ENCODE measurements at regions not wholly inside any gene's neighbourhood (a gene's known extent, or its start where the extent isn't known, plus 50 kb on each side); places are given as distances from the start of the nearest gene placed in this dataset.

GRCh38 chr13:66200555-66200954, 1029.6 kb downstream of the PCDH9 start:
- no peak overlapping the region for H3K4me3 ChIP-seq
- H3K27ac ChIP-seq (replicated peaks in 1 of 4), result no peak overlapping the region
- no peak for DNase-seq (ENCODE audit: extremely low spot score)
- H3K27me3 ChIP-seq, result no peaks in the 10 kb centered on the region
- H3K36me3 ChIP-seq, result no peaks in the 10 kb centered on the region
- no peaks in the 10 kb centered on the region for H3K4me1 ChIP-seq
- intact Hi-C loops (cut with DNase I), result no loop called here
- TF ChIP-seq EP300 (IDR thresholded peaks at IDR 0.05) (no peak), CTCF (IDR thresholded peaks at IDR 0.05) (no peak), POLR2A (IDR thresholded peaks at IDR 0.05; ENCODE audit: low read depth) (no peak), POLR2AphosphoS5 (IDR thresholded peaks at IDR 0.05) (no peak)
- no peaks in the 10 kb centered on the region for H3K9me3 ChIP-seq

- TF ChIP-seq CTCF (IDR thresholded peaks at IDR 0.05), result no peak
- no peak for TF ChIP-seq POLR2AphosphoS5 (IDR thresholded peaks at IDR 0.05)
- TF ChIP-seq POLR2A (IDR thresholded peaks at IDR 0.05; ENCODE audit: low read depth), result no peak
- no peak for TF ChIP-seq EP300 (IDR thresholded peaks at IDR 0.05)
- WGBS, result 95% methylated on average over 1 of the region's 1 CpG
- Histone ChIP-seq H3K27me3 (no peaks in the 10 kb centered on the region), H3K4me1 (no peaks in the 10 kb centered on the region), H3K36me3 (no peaks in the 10 kb centered on the region), H3K9me3 (no peaks in the 10 kb centered on the region), H3K27ac (replicated peaks in 1 of 4) (no peak overlapping the region), H3K4me3 (no peak overlapping the region)
- DNase-seq (ENCODE audit: extremely low spot score), result no peak
- intact Hi-C loops (cut with DNase I), result no loop called here
These were observed 1034.9 kb downstream of the PCDH9 start for GRCh38 chr13:66195238-66195637.

GRCh38 chr13:66189986-66190385, 1040.2 kb downstream of the PCDH9 start:
- Histone ChIP-seq H3K4me3 (no peak overlapping the region), H3K27ac (replicated peaks in 1 of 4) (no peak overlapping the region), H3K36me3 (no peaks in the 10 kb centered on the region), H3K27me3 (no peaks in the 10 kb centered on the region), H3K4me1 (no peaks in the 10 kb centered on the region), H3K9me3 (no peaks in the 10 kb centered on the region)
- intact Hi-C loops (cut with DNase I), result no loop called here
- DNase-seq (ENCODE audit: extremely low spot score), result no peak
- 87% methylated on average over 1 of the region's 1 CpG for WGBS
- no peak for TF ChIP-seq POLR2AphosphoS5 (IDR thresholded peaks at IDR 0.05)
- no peak for TF ChIP-seq CTCF (IDR thresholded peaks at IDR 0.05)
- no peak for TF ChIP-seq EP300 (IDR thresholded peaks at IDR 0.05)
- TF ChIP-seq POLR2A (IDR thresholded peaks at IDR 0.05; ENCODE audit: low read depth), result no peak

- 92% methylated on average over 1 of the region's 2 CpGs for WGBS
- Histone ChIP-seq H3K36me3 (no peaks in the 10 kb centered on the region), H3K27me3 (no peaks in the 10 kb centered on the region), H3K27ac (replicated peaks in 1 of 4) (no peak overlapping the region), H3K9me3 (no peaks in the 10 kb centered on the region), H3K4me1 (no peaks in the 10 kb centered on the region), H3K4me3 (no peak overlapping the region)
- no peak for DNase-seq (ENCODE audit: extremely low spot score)
- intact Hi-C loops (cut with DNase I), result no loop called here
- TF ChIP-seq EP300 (IDR thresholded peaks at IDR 0.05) (no peak), CTCF (IDR thresholded peaks at IDR 0.05) (no peak), POLR2A (IDR thresholded peaks at IDR 0.05; ENCODE audit: low read depth) (no peak), POLR2AphosphoS5 (IDR thresholded peaks at IDR 0.05) (no peak)
These were observed 1049.3 kb downstream of the PCDH9 start for GRCh38 chr13:66180836-66181235.

- Histone ChIP-seq H3K27ac (replicated peaks in 1 of 4) (no peak overlapping the region), H3K27me3 (no peaks in the 10 kb centered on the region), H3K4me3 (no peak overlapping the region), H3K36me3 (no peaks in the 10 kb centered on the region), H3K9me3 (no peaks in the 10 kb centered on the region), H3K4me1 (no peaks in the 10 kb centered on the region)
- intact Hi-C loops (cut with DNase I), result no loop called here
- DNase-seq (ENCODE audit: extremely low spot score), result no peak
- TF ChIP-seq POLR2AphosphoS5 (IDR thresholded peaks at IDR 0.05) (no peak), CTCF (IDR thresholded peaks at IDR 0.05) (no peak), EP300 (IDR thresholded peaks at IDR 0.05) (no peak)
- 68% methylated on average over 1 of the region's 1 CpG for WGBS
These were observed 1058.2 kb downstream of the PCDH9 start for GRCh38 chr13:66171920-66172319.

Measured in esophagus muscularis mucosa (tissue), 4 donors.